ENCODE measurements at regions not wholly inside any gene's neighbourhood (a gene's known extent, or its start where the extent isn't known, plus 50 kb on each side); places are given as distances from the start of the nearest gene placed in this dataset.

DNA sequence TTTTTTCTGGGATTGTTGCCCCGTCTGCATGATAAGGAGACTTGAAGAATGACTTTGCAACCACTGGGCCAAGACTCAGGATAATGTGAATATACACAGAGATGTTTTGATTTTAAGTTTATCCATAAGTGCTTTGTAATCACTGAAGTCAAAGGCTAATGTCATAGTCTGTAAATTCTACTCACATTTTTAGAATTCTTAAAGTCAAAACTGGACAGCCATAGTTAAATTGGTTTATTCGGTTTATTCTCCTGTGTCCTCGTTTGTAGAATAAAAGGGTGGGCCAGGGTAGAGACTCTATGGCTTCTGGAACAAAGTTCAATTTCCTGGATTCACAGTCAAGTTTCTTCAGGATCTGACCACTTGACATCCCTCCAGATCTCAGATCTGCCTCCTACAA, 327.7 kb upstream of the TNC start:
- TF ChIP-seq, protein P1, sequence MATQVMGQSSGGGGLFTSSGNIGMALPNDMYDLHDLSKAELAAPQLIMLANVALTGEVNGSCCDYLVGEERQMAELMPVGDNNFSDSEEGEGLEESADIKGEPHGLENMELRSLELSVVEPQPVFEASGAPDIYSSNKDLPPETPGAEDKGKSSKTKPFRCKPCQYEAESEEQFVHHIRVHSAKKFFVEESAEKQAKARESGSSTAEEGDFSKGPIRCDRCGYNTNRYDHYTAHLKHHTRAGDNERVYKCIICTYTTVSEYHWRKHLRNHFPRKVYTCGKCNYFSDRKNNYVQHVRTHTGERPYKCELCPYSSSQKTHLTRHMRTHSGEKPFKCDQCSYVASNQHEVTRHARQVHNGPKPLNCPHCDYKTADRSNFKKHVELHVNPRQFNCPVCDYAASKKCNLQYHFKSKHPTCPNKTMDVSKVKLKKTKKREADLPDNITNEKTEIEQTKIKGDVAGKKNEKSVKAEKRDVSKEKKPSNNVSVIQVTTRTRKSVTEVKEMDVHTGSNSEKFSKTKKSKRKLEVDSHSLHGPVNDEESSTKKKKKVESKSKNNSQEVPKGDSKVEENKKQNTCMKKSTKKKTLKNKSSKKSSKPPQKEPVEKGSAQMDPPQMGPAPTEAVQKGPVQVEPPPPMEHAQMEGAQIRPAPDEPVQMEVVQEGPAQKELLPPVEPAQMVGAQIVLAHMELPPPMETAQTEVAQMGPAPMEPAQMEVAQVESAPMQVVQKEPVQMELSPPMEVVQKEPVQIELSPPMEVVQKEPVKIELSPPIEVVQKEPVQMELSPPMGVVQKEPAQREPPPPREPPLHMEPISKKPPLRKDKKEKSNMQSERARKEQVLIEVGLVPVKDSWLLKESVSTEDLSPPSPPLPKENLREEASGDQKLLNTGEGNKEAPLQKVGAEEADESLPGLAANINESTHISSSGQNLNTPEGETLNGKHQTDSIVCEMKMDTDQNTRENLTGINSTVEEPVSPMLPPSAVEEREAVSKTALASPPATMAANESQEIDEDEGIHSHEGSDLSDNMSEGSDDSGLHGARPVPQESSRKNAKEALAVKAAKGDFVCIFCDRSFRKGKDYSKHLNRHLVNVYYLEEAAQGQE (IDR thresholded peaks at IDR 0.05; ENCODE audit: low read depth): no peak
- no peak for TF ChIP-seq CREB1 (IDR thresholded peaks at IDR 0.05; ENCODE audit: low read depth)
- TF ChIP-seq EP300 (IDR thresholded peaks at IDR 0.05; ENCODE audit: borderline replicate concordance): no peak
- TF ChIP-seq TEAD4 (IDR thresholded peaks at IDR 0.05): no peak
- no peak for TF ChIP-seq TAF1 (IDR thresholded peaks at IDR 0.05; ENCODE audit: low read depth)
- no peak for TF ChIP-seq NFIC (IDR thresholded peaks at IDR 0.05)
- TF ChIP-seq FOXM1 (IDR thresholded peaks at IDR 0.05; ENCODE audit: borderline replicate concordance, low read depth): no peak
- no peak for TF ChIP-seq CEBPB (IDR thresholded peaks at IDR 0.05)
- TF ChIP-seq, protein P2, sequence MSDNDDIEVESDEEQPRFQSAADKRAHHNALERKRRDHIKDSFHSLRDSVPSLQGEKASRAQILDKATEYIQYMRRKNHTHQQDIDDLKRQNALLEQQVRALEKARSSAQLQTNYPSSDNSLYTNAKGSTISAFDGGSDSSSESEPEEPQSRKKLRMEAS (IDR thresholded peaks at IDR 0.05): no peak
- TF ChIP-seq, protein P3, sequence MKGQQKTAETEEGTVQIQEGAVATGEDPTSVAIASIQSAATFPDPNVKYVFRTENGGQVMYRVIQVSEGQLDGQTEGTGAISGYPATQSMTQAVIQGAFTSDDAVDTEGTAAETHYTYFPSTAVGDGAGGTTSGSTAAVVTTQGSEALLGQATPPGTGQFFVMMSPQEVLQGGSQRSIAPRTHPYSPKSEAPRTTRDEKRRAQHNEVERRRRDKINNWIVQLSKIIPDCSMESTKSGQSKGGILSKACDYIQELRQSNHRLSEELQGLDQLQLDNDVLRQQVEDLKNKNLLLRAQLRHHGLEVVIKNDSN (IDR thresholded peaks at IDR 0.05): no peak
